OCI-LY1 (cell line): ENCODE measurements at regions not wholly inside any gene's neighbourhood (a gene's known extent, or its start where the extent isn't known, plus 50 kb on each side); places are given as distances from the start of the nearest gene placed in this dataset.

ENCODE experiments used
- EZH2 ChIP-seq: fragments of 200-600 bp; sonication (generic), shearing (Covaris generic); IDR thresholded peaks from 2 replicates; pipeline ENCODE4 v1.8.0; 2017; ENCODE audit warnings: borderline replicate concordance, mixed run types, mild to moderate bottlenecking, antibody characterized with exemption, low read length, moderate library complexity, mixed read lengths
- TF ChIP-seq, protein P1 (sequence below): fragments of 200-600 bp; sonication (generic), shearing (Covaris generic); IDR thresholded peaks from 2 replicates; pipeline ENCODE4 v1.5.1; 2017; ENCODE audit warnings: mild to moderate bottlenecking, antibody characterized with exemption, low read length, moderate library complexity, mixed read lengths

- TF ChIP-seq, protein P1, sequence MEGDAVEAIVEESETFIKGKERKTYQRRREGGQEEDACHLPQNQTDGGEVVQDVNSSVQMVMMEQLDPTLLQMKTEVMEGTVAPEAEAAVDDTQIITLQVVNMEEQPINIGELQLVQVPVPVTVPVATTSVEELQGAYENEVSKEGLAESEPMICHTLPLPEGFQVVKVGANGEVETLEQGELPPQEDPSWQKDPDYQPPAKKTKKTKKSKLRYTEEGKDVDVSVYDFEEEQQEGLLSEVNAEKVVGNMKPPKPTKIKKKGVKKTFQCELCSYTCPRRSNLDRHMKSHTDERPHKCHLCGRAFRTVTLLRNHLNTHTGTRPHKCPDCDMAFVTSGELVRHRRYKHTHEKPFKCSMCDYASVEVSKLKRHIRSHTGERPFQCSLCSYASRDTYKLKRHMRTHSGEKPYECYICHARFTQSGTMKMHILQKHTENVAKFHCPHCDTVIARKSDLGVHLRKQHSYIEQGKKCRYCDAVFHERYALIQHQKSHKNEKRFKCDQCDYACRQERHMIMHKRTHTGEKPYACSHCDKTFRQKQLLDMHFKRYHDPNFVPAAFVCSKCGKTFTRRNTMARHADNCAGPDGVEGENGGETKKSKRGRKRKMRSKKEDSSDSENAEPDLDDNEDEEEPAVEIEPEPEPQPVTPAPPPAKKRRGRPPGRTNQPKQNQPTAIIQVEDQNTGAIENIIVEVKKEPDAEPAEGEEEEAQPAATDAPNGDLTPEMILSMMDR: no peak
- no peak for TF ChIP-seq EZH2
Measured at GRCh38 chr1:5098981-5099385, 444.6 kb downstream of the AJAP1 start.
